Dermis microvascular lymphatic vessel endothelial cell (primary cell): ENCODE measurements at regions not wholly inside any gene's neighbourhood (a gene's known extent, or its start where the extent isn't known, plus 50 kb on each side); places are given as distances from the start of the nearest gene placed in this dataset.

Experiments
- DNase-seq, 2 donors: peaks; one replicate each; pipeline versions ENCODE4 v3.0.0 to v3.0.0-alpha.2; 2010; ENCODE audit warnings: low read depth in 2 of 2

DNA sequence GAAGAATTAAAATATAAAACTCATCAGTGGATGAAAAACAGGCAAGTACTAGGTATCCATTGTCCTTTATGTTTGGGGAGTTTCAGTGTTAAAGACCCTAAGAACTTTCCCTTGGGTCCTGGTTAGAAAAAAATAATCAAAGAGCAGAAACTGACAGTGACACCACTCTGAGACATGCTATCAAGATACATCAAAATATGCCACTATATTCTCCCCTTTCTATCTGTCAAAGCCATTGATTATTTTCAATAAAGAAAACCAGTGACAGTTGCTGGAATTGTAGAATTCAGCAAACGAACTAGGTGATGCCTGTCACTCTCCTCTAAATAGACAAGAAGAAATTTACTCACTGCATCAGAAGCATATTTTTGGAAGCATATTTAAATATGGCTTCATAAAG is 496.7 kb upstream of the CFAP20DC start:
- DNase-seq: no peak

DNA sequence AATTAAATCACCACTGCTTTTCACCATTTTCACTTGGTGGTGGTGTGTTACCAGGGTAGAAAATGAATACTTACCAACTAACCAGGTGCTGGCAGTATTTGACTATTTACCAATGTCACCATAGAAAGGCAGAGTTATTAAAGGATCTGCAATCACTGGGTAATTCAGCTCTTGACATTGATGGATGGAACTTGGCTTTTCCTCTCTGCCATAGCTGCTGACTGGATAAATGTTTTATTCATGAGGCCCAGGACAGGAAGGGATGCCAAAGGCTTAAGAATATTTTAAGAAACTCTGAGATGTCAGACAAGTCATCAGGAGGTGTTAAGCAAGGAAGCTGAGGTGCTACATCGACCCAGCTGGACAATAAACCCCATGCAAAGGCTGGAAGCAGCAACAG is 495.5 kb upstream of the CFAP20DC start:
- no peak for DNase-seq

DNA sequence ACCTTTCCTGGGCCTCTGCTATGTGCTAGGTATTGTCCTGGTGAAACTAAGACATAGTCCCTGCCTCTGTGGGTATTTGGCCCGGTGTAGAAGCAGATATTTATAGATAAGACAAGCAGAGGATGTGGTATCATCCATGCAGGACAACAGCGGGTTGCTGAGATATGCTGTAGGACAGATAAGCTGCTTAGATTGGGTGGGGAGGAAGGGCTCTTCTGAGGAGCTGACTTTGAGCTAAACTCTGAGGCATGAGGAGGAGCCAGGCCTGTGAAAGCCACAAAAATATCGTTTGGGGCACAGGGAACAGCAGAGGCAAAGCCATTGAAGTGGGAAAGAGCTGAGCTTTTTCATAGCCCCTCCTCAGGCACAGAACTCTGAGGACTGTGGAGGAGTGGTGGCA is 492.5 kb upstream of the CFAP20DC start:
- no peak for DNase-seq

DNA sequence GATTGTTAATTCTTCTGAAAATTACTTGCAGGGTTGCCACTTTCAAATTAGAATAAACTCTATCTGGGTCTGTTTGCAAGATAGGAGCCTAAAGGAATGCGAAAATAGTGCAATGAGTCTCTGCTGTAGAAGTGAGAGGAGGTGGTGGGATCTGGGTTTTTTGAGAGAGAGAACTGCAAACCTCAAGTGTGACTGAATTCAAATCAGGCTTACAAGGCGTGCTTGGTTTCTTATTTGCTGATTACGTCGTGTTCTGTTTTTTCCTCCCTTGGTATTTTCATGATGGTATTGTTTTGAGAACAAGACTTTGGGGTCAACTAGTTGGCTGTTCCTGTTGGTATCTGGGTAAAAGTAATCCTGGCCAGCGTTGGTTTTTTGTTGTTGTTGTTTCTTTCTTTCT is 490.9 kb upstream of the CFAP20DC start:
- DNase-seq: no peak

DNA sequence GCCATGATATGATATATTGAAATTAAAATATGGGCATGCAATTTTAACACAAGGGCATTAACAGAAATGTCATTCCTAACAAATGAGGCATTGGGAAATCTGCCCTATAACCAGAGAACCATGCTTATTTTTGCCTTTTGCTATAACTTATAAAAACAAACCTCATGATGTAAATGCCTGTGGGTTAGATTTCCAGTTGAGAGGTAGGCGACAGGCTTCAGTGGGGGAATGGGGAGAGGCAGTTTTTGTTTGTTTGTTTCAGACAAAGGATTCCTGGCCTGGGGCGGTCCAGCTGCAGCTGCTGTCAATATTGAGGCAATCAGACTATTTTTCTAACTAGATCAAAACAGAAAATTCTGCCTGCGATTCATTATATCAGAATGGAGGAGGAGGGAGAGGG is 490.4 kb upstream of the CFAP20DC start:
- DNase-seq: no peak

DNA sequence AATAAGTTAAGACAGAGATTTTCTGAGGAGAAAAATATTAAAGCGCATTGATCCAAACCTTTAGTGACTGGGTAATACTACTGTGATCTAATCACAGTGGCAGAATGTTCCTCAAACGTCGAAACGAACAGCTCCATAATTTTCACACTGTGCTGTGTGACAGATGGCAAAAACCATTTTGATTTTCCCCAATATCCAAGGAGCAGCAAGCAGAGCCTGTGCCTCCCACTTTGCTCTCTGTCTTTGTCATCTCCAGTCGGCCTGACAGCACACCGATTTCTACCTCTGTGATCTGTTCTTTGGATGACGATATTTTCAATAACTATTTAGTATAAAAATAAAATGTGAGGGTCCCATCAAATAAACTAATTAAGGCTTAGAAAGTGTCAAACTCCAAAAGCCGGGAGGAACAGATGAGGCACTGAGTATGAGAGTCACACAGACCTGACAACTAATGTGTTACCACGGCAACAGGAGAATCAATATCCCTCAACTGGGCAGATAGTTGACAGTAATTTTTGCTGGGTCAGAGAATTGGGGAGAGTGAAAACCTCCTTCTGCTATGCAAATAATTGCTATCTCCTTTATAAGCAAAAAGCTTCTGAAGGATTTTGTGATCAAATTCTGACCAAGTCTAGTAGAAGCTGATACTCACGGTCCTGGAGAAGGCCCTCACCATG is 489.1 kb upstream of the CFAP20DC start:
- no peak for DNase-seq

DNA sequence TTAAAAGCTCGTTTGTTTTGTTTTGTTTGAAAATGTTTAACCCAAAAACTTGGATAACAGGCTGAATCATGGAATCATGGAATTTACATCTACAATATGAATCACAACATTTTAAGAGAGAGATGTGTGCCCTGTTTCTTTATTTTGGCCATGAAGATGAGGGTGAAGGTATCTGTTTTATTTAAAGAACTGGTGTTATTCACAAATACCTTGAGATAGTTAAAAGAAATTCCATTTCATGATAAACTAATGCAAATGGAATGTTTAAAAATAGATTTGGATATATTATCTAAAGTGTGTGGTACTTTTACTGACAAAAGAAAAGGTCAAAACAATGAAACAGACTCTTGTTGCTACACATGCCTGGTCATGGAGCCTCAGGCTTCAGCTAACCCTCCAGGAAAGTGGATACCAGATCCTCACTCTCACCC is 486.0 kb upstream of the CFAP20DC start:
- no peak for DNase-seq

DNA sequence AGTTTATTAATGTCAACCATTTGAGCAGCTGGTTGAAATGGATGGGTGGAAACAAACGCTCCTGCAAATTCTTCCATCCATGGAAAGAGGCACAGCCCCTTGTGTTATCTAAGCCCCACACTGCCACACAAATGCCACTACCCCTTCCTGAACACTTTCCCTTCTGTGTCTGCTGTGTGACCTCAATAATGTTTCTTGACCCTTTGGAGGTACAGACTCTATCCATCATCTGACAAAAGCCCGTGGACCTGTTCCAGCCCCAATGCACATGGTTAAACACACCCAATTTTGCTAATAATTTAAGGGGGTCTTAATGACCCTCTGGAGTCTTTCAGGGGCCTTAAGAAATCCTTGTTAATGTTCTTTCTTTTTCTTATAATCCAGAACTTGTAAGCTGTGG is 482.2 kb upstream of the CFAP20DC start:
- no peak for DNase-seq

DNA sequence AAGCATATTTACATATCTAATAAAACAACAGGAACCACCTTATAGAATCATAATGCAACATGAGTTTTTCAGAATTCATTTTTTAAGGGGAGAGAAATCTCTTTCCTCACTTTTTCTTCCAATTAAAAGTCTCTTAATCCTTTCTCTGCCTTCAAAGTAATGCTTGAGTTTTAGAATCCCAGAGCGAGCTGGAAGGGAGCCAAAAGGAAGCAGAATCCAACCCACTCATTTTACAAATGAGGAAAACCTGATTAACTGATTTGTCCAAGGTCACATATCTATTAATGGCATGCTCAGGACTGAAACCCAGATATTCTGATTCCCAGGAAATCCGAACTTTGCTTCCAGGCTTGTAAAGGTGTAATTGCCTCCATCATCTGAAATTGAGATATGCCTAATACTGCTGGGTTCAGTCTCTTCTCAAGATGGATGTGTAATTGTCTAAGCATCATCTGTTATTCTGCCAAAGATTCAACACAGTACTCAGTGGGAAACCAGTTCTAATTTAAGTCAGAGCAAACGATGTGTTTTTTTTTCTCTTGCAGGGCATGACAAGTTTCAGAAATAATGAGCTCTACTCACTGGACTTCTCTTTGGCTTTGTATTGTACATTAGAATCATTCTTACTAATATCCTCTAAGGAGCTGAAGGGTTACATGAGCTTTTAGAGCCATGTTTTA is 481.4 kb upstream of the CFAP20DC start:
- DNase-seq: no peak

DNA sequence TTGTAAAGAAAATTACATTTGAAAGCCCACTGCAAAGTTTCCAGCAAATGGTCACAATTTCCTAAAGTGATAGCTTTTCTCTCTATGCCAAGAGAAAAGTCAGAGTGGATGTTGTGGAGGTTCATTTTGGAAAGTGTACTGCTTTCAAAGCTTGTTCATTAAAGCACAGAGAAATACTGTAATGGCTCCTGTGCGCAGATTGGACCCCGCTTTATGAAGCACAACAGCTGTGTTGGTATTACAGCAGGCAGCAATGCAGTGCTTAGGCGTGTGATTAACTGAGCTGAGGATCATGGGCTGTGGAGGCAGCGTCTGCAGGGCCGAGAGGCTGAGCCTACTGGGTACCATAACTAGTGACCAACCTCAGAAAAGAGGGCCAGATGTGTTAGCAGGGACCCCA is 478.4 kb upstream of the CFAP20DC start:
- no peak for DNase-seq

DNA sequence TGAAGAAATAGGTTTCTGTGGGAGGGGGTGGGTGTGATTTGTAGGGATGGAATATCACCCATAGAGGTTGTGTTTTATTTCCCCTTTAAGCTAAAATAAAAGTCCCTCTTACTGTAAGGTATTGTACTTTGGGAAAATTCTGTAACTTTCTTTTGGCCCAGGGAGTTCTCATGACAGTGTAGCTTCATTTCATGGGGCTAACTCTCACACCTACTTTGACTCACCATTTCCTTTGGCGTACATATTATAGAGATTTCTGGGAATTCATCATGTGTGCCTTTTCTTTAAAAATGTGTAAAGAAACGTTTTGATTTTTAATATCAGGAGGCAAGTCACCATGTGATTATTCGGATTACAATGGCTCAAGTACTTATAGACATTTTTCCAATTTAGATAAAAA is 477.7 kb upstream of the CFAP20DC start:
- DNase-seq: no peak

DNA sequence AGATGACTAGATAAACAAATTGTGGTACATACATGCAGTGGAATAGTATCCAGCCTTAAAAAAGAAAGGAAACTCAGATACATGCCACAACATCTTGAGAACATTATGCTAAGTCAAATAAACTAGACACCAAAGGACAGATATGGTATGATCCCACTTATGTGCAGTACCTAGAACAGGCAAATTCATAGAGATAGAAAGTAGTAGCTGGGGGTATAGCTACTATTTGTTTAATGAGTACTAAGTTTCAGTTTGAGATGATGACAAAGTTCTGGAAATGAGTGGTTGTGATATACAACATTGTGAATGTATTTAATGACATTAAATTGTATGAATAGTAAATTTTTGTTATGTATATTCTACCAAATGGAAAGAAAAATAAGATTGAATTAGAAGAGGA is 477.2 kb upstream of the CFAP20DC start:
- no peak for DNase-seq

DNA sequence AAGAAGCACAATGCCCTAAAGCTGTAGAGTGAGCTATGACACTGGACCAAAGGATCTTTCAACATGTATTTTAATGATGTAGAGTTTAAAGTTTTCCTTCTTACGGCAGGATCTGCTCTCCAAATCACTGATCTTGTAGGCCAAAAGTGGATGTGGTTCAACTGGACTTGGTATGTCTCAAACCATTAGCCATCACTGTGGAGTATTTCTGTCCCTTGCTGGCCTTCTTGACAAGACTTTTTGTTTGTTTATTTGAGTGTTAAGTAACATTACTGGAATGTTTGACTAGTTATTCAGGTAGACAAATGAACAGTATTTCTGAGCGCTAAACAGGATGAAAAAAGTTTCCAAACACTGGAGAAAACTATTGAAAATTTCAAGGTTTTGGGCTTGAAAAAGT is 472.7 kb upstream of the CFAP20DC start:
- DNase-seq: no peak

DNA sequence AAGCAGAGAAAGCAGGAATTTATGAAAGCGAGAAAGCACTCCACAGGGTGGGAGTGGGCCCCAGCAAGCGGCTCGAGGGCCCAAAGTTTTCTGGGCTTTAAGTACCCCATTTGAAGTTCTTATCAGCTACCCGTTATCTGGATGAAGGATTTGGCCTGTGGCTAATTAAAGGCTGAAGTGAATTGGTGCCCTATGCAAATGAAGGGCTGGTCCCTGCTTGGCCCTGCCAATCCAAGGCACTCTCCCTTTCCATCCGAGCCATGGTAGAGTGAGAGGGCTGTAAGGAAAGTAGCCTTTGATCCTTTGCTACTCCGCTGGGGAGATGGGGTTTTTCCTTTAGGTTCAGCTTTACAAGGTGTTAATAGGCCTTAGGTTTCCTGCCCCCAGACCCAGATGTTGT is 469.3 kb upstream of the CFAP20DC start:
- DNase-seq: no peak

DNA sequence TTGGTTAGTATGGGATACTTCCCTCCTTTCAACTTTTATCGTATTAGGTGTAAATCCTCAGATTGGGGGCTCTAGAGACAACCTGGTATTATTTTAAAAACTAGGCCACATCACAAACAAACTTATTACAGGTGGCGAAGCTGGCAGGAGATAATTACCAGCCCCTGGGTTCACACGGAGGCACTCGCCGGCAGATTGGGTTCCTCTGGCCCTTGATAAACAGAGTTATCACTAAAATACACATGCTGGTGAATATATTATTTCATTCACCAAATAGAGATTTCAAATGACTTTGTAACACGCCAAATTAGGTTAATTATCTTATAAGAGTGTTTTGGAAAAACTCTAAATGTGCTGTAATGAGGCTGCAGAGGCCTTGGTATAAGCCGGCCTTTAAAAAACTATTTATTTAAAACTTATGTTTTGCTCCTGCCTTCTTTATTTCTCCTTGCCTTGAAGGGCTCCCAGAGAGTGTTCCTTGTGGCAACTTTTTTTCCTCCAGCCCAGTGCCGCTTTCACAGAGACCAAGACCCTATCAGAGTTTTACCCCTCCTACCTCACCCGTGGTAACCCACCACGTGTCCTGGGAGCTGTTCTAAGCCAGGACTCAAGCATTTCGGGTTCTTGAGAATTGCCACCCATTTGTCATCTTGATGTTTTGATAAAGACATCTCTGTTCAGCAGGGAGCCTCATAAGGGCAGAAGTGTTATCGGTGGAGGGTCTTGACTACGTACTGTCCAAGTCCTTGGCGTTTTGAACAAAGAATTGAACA is 468.6 kb upstream of the CFAP20DC start:
- no peak for DNase-seq

DNA sequence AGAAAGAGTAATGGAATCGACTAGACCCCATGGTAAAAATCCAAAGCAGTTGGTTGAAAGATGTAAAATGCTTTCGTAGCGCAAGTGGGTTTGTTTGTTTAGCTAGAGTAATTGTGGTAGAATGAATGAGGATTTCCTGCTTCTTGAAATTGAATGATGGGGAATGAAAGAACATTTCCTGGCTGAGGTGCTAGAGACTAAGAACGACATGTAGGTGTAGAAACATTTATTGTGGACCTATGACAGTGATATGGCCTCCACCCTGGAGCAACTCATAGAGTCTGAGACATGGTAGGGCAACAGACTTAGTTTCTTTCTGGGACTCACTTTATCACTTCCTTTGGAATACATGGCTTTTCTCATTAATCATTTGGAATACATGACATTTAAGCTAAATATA is 467.6 kb upstream of the CFAP20DC start:
- DNase-seq: no peak

DNA sequence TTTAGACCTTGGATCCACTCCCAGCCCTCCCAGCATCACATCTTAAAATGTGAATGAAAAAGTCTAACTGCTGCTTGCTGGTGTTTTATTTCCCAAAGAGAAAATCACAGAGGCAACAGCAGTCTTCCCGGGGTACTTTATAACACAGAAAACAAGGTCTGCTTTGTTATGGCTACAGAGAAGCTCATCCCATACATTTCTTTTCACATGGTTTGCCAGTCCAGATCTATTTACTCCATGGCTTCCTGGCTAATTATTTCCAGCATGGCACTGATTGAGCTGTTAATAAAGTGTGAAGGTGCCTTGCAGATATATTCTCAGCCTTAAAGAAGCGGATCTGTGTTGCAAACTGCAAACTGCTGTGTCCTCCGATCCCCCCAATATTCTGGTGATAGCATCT is 466.1 kb upstream of the CFAP20DC start:
- DNase-seq: no peak

DNA sequence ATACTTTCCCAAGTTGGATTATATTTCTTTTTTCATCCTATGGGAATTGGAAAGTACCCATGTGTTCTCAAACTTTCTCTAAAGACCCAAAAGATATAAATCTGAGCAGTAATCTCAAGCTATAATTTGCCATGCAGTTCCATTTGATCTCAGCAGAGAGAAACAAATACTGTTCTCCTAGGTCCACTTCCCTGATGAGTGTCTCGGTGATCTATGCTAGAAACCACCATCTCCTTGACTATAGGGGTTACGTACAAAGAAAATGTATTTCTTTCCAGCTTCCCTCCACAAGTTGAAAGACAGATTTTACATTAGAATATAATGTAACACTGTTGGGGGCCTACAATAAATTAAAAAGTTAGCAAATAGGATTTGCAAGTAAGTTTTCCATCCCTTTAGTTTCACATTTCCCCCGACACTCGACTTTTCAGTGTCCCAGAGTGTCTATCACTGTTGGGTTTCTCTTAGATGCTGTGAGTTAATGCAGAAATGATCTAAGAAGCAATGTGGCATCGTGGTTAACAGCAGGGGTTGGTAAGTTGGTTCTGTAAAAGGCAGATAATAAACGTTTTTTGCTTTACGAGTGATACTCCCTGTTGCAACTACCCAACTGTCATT is 465.1 kb upstream of the CFAP20DC start:
- DNase-seq: no peak

DNA sequence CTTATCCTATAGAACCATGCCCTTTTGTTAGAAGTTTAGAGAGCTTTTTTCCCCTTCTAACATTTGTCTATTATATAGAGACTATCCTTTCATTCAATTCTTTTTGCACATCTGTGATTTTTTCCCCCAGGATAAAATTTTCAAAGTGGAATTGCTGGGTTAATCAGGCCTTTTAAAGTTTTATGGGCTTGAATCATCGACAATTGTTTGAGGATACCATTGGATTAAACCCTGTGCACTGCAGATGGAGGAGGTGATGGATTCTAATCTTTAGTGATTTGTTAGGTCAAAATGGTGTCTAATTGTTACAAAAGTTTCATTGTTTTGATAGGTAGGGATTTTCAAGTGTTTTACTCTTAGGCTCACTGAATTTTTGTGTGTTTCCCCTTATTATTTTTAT is 463.7 kb upstream of the CFAP20DC start:
- no peak for DNase-seq

DNA sequence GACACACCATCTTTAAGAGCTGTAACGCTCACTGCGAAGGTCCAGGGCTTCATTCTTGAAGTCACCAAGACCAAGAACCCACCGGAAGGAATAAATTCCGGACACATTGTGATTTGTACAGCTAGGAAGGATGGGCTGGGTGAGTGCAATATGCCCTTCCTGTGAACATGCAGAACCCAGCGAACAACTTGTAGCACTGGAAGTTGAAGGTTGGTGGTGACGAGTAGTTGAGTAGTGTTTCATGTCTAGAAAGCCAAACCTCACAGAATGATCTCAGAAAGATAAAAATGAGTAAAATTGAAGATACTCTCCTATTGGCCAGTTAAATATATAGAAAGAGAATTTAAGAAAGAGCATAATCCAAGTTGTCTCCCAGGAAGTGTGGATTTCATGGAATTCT is 462.2 kb upstream of the CFAP20DC start:
- no peak for DNase-seq

DNA sequence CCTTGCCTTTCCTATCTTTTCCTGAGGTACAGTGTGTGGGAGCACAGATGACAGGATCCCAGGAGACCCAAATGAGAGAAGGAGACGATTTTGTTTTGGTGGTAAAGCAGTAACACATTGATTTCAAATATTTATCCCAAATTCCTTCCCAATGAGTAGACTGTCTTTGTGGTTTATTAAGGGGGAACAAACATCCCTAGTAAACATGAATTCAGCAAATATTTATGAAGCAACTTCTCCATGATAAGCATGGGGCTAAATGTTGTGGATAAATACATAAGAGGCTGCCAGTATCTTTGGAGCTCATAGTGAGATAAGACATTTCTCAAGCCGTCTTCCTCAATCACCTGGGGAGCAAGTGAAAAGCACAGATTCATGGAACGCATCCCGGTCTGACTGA is 460.8 kb upstream of the CFAP20DC start:
- no peak for DNase-seq

DNA sequence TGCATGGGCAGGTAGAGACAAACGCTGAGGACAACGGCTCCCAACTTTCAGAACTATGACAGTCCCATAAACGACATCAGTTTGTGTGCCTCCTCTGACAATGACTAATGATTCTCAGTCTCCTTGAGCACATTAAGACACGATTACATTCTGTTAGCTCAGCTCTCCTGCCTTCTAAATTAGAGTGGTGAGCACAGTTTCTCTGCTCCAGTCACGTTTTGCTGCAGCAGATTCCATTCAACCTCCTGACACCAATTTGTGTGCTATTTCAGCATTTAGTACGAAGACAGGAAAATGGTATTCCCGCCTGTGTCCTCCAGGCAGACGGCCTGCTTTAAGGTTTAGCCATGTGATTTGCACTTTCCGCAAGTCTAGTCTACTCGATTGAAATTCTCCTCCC is 458.4 kb upstream of the CFAP20DC start:
- no peak for DNase-seq
